ENCODE measurements at regions not wholly inside any gene's neighbourhood (a gene's known extent, or its start where the extent isn't known, plus 50 kb on each side); places are given as distances from the start of the nearest gene placed in this dataset.

DNA sequence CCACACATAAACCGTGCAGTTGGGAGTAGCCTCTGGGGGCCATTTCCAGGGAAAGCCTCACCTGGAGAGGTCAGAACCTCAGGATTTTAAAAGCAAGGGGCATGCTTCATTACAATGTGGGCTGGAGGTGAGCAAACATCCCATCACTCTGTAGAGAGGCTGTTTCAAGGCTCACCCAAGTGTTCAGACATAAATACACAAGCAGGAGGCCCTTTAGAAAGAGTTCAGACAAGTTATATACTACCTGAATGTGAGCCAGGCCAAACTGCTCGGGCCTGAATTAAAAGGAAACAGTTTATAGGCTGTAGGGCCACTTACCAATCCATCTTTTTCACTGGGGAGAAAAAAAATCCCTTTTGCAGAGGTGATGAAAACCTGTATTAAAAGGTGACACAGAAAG lies 540.0 kb upstream of the ZEB2 start:
- no peak for ATAC-seq

DNA sequence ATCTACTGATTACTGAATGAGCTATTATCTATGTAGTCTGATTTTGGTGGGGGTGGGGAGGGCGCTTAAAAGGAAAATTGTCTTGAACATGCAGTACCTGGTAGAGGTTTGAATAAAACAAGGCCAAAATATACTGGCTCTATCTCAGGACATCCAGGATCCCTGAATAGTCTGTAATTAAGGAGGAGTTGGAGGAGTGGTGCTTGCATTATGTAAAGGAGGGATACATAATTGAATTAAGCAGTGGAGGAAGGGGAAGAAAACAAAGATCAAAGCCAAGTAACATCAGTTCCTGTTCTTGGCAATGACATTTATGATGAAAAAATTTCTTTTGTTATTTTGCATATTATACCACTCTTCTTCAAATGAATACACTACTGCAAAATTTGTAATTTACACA lies 539.4 kb upstream of the ZEB2 start:
- Histone ChIP-seq H3K27me3 (ENCODE audit: control insufficient read depth, insufficient read depth, low read length) (no peaks in the 10 kb centered on the region), H3K4me1 (ENCODE audit: control insufficient read depth, insufficient read depth, low read length) (no peaks in the 10 kb centered on the region), H3K4me3 (ENCODE audit: low read depth in 2 of 2, low read length in 2 of 2) (no peak overlapping the region), H3K27ac (ENCODE audit: low read length) (no peak overlapping the region), H3K36me3 (ENCODE audit: control insufficient read depth, insufficient read depth, low read length) (no peaks in the 10 kb centered on the region), H3K9me3 (ENCODE audit: control insufficient read depth, insufficient read depth, low read depth, low read length) (no peaks in the 10 kb centered on the region; the same call in 1 of the 2 replicates)
- in situ Hi-C loops (cut with HindIII; ENCODE audit: low pct_unique_long_range_greater_than_20kb, low sequenced_read_pairs) (no loop called here), intact Hi-C loops (cut with micrococcal nuclease; ENCODE audit: unreplicated experiment) (no loop called here)
- no TSS peak for BruUV-seq (replicated peaks)
- ChIA-PET POLR2A (no interaction called here), CTCF (no interaction called here)
- DNase-seq (ENCODE audit: low read depth, low spot score) (no peak), ATAC-seq (no peak)
- TF ChIP-seq SIN3A (IDR thresholded peaks at IDR 0.05; ENCODE audit: borderline replicate concordance, insufficient read depth, low read depth, low read length), result no peak
- TF ChIP-seq, protein P1, sequence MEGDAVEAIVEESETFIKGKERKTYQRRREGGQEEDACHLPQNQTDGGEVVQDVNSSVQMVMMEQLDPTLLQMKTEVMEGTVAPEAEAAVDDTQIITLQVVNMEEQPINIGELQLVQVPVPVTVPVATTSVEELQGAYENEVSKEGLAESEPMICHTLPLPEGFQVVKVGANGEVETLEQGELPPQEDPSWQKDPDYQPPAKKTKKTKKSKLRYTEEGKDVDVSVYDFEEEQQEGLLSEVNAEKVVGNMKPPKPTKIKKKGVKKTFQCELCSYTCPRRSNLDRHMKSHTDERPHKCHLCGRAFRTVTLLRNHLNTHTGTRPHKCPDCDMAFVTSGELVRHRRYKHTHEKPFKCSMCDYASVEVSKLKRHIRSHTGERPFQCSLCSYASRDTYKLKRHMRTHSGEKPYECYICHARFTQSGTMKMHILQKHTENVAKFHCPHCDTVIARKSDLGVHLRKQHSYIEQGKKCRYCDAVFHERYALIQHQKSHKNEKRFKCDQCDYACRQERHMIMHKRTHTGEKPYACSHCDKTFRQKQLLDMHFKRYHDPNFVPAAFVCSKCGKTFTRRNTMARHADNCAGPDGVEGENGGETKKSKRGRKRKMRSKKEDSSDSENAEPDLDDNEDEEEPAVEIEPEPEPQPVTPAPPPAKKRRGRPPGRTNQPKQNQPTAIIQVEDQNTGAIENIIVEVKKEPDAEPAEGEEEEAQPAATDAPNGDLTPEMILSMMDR (IDR thresholded peaks at IDR 0.05), result no peak
- TF ChIP-seq POLR2AphosphoS5 (IDR thresholded peaks at IDR 0.05; ENCODE audit: low read depth, low read length), result no peak
- TF ChIP-seq TCF7L2 (IDR thresholded peaks at IDR 0.05; ENCODE audit: low read depth, low read length), result no peak
- TF ChIP-seq, protein P2, sequence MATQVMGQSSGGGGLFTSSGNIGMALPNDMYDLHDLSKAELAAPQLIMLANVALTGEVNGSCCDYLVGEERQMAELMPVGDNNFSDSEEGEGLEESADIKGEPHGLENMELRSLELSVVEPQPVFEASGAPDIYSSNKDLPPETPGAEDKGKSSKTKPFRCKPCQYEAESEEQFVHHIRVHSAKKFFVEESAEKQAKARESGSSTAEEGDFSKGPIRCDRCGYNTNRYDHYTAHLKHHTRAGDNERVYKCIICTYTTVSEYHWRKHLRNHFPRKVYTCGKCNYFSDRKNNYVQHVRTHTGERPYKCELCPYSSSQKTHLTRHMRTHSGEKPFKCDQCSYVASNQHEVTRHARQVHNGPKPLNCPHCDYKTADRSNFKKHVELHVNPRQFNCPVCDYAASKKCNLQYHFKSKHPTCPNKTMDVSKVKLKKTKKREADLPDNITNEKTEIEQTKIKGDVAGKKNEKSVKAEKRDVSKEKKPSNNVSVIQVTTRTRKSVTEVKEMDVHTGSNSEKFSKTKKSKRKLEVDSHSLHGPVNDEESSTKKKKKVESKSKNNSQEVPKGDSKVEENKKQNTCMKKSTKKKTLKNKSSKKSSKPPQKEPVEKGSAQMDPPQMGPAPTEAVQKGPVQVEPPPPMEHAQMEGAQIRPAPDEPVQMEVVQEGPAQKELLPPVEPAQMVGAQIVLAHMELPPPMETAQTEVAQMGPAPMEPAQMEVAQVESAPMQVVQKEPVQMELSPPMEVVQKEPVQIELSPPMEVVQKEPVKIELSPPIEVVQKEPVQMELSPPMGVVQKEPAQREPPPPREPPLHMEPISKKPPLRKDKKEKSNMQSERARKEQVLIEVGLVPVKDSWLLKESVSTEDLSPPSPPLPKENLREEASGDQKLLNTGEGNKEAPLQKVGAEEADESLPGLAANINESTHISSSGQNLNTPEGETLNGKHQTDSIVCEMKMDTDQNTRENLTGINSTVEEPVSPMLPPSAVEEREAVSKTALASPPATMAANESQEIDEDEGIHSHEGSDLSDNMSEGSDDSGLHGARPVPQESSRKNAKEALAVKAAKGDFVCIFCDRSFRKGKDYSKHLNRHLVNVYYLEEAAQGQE (IDR thresholded peaks at IDR 0.05; ENCODE audit: insufficient read depth in 1 of 2, low read depth in 2 of 2, low read length in 1 of 2), result no peak

More for the DNA sequence above, 540.0 kb upstream of the ZEB2 start:
- no peaks in the 10 kb centered on the region for H3K36me3 ChIP-seq (ENCODE audit: control insufficient read depth, insufficient read depth, low read length)
- no peaks in the 10 kb centered on the region for H3K4me1 ChIP-seq (ENCODE audit: control insufficient read depth, insufficient read depth, low read length)
- H3K4me3 ChIP-seq (ENCODE audit: low read depth in 2 of 2, low read length in 2 of 2), result no peak overlapping the region
- no peaks in the 10 kb centered on the region; the same call in 1 of the 2 replicates for H3K9me3 ChIP-seq (ENCODE audit: control insufficient read depth, insufficient read depth, low read depth, low read length)
- no peaks in the 10 kb centered on the region for H3K27me3 ChIP-seq (ENCODE audit: control insufficient read depth, insufficient read depth, low read length)
- ChIA-PET POLR2A (no interaction called here), CTCF (no interaction called here)
- H3K27ac ChIP-seq (ENCODE audit: low read length), result no peak overlapping the region
- intact Hi-C loops (cut with micrococcal nuclease; ENCODE audit: unreplicated experiment), result no loop called here
- in situ Hi-C loops (cut with HindIII; ENCODE audit: low pct_unique_long_range_greater_than_20kb, low sequenced_read_pairs), result no loop called here
- no peak for DNase-seq (ENCODE audit: low read depth, low spot score)
- TF ChIP-seq, protein P1 (IDR thresholded peaks at IDR 0.05), result no peak
- no peak for TF ChIP-seq TCF7L2 (IDR thresholded peaks at IDR 0.05; ENCODE audit: low read depth, low read length)
- TF ChIP-seq, protein P2 (IDR thresholded peaks at IDR 0.05; ENCODE audit: insufficient read depth in 1 of 2, low read depth in 2 of 2, low read length in 1 of 2), result no peak
- no peak for TF ChIP-seq POLR2AphosphoS5 (IDR thresholded peaks at IDR 0.05; ENCODE audit: low read depth, low read length)
- TF ChIP-seq SIN3A (IDR thresholded peaks at IDR 0.05; ENCODE audit: borderline replicate concordance, insufficient read depth, low read depth, low read length), result no peak
- no TSS peak for BruUV-seq (replicated peaks)
